ENCODE measurements at regions not wholly inside any gene's neighbourhood (a gene's known extent, or its start where the extent isn't known, plus 50 kb on each side); places are given as distances from the start of the nearest gene placed in this dataset.
"Not testable (repeated sequence)": the region's sequence is repeated elsewhere in the genome, so short reads cannot be mapped to it uniquely, and the experiment has no call there.

DNA sequence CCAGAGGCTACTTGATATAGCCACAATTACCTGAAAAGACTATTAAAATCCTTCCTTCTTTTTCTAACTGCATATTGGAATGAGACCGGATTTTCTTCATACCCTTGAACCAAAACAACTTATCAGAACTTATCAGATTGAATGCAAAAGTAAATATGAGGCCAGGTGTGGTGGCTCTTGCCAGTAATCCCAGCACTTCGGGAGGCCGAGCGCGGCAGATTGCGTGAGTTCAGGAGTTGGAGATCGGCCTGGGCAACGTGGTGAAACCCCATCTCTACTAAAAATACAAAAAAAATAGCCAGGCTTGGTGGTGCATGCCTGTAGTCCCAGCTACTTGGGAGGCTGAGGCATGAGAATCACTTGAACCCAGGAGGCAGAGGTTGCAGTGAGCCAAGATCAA lies 72.8 kb upstream of the TOP1 start:
- intact Hi-C loops (cut with micrococcal nuclease), result not testable (repeated sequence)

DNA sequence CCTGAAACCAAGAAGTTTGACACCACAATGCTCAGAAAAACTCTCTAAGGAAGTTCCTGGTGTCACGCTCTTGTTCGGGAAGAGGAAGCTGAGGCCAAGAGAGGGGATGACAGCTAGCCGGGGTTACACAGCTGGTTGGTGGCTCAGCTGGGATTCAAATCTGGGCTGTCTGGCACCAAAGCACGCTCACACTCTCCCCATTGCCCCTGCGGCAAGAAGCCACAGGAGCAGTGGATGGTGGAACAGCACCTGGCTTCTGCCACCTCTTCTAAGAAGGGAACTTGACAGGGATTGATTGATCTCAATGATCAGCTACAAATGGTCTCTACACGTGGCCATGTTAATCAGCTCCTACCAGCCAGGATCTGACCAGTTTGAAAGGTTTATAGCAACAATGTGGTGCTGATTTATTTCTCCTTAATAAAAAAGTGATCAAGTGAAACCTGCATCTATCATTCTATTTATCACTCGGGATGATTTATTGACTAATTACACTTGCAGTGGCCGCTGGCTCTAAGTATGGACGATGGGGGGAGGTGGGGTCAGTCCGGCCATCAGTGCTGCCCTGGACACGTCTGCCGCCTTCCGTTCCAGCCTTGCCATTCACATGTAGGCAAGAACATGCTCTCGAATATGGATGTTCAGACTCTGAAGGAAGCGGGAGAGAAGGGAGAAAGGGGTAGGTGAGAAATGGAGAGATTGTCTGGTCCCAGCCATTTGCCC lies 71.9 kb upstream of the TOP1 start:
- intact Hi-C loops (cut with micrococcal nuclease), result no loop called here

DNA sequence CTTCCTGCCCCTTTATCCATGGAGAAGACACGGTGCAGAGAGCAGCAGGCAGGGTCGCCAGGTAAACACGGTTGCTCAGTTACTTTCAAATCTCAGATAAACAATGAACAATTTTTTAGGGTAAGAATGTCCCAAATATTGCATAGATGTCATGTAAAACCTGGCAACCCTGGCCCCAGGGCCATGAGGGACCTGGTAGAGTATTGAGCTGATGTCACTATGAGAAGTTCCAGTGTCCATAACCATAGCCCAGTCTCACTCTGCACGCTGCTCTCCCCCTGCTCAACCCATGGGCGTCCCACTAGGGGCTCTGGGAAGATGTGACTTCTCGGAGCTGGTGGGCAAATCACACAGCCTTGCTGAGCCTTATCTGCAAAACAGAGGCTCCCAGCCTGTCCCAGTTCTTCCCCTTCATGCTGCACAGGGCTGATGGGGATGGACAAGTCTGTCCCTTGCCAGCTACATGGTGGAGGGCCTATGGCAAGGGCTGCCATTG lies 71.3 kb upstream of the TOP1 start:
- intact Hi-C loops (cut with micrococcal nuclease), result no loop called here

DNA sequence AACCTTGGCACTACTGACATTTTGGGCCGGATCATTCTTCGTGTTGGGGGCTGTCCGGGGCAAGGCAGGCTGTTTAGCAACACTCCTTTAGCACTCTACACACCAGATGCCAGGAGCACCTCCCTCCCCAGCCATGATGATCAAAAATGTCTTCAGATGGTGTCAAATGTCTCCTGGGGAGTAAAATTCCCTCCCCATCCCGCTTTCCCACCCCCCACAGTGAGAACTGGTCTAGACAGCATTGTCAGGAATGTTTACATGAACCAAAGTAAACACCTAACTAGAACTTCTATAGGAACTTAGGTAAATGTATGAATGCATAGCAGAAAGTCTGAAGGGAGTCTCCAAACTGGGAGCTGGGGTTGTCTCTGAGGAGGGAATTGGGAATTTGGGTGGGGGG lies 70.0 kb upstream of the TOP1 start:
- intact Hi-C loops (cut with micrococcal nuclease), result no loop called here

DNA sequence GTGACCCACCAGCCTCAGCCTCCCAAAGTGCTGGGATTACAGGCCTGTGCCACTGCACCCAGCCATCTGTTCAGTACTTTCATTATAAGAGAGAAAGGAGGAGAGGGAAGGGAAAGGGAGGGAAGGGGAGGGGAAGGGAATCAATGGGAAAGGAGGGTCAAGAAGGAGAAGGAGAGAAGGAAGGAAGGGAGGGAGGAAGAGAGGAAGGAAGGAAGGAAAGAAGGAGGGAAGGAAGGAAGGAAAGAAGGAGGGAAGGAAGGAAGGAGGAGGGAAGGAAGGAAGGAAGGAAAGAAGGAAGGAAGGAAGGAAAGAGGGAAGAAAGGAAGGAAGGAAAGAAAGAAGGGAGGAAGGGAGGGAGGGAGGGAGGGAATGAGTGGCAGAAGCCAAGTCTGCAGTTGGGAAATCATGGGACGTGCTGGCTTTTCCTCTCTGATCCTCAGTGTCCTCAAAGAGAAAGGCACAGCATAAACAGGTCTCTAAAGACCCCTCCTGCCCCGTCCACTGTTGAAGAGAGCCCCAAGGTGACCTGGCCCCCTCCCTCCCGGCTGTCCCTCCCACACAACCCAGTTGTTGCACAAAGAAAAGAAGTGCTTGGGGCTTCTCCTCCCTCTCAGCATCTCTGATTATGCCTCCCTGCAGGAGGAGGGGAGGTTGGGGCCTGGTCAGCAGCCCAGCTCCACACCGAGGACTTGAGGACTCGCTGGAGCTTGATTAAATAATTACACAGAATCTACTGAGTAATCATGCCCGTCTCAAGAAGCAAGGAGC lies 69.1 kb upstream of the TOP1 start:
- intact Hi-C loops (cut with micrococcal nuclease), result loop anchor here (5.0 kb wide), 1 partner anchor 1222 kb away; no protein-coding TSS in a partner anchor

DNA sequence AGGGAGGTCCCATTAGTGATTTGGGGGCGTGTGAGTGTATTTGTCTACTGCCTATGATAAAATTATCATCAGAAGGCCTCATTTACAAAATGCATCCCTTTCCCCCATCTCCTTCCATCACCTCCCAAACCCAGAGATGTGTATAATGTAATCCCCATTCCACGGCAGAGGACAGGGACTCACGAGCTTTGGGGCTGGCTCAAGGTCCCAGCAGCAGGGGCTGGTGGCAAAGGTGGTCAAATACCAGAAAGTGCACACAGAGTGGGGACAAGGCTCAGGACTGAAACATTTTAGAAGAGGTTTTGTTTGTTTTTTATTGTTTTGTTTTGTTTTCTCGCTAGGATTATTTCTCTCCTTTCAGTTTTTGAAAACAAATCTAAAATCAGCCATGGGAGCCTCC lies 68.5 kb upstream of the TOP1 start:
- intact Hi-C loops (cut with micrococcal nuclease), result loop anchor here (5.0 kb wide), 1 partner anchor 1223 kb away; no protein-coding TSS in a partner anchor

DNA sequence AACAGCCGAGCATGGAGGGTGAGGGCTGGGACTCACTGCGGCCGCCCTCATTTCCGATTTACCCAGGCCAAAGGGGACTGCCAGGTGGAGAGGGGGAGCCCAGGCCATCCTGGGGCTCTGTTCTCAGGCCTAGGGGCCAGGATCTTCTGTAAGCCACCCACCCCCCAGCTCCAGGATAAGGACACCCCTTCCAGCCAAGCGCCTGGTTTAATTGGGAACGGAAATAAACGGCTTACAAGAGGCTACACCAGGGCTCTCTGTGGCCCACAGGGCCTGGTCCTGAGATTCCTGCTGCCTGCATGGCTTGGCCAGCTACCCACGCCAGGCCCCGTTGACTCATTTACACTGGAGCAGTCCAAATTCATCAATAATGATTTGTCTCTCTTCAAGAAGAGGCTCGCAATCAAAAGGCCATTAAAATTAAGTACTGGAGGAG lies 68.1 kb upstream of the TOP1 start:
- intact Hi-C loops (cut with micrococcal nuclease), result loop anchor here (5.0 kb wide), 1 partner anchor 1223 kb away; no protein-coding TSS in a partner anchor

DNA sequence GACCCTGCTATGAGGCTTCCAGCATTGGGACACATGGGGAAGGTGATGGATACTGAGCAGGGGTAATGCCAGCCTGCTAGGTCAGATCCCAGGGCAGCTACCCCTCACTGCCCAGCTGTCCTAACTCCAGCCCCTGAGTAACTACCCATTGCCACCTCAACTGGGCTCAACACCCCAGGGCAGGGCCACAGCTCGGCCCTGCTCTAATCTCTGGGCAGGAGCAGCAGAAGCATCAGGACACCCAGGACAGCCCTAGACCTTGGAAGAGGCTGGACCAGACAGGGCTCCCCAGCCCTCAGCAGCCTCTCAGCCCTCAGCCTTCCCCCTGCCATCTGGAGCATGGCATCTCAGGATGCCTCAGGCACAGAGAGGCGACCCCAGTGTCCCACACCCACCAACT lies 67.4 kb upstream of the TOP1 start:
- intact Hi-C loops (cut with micrococcal nuclease), result loop anchor here (5.0 kb wide), 1 partner anchor 1224 kb away; no protein-coding TSS in a partner anchor

DNA sequence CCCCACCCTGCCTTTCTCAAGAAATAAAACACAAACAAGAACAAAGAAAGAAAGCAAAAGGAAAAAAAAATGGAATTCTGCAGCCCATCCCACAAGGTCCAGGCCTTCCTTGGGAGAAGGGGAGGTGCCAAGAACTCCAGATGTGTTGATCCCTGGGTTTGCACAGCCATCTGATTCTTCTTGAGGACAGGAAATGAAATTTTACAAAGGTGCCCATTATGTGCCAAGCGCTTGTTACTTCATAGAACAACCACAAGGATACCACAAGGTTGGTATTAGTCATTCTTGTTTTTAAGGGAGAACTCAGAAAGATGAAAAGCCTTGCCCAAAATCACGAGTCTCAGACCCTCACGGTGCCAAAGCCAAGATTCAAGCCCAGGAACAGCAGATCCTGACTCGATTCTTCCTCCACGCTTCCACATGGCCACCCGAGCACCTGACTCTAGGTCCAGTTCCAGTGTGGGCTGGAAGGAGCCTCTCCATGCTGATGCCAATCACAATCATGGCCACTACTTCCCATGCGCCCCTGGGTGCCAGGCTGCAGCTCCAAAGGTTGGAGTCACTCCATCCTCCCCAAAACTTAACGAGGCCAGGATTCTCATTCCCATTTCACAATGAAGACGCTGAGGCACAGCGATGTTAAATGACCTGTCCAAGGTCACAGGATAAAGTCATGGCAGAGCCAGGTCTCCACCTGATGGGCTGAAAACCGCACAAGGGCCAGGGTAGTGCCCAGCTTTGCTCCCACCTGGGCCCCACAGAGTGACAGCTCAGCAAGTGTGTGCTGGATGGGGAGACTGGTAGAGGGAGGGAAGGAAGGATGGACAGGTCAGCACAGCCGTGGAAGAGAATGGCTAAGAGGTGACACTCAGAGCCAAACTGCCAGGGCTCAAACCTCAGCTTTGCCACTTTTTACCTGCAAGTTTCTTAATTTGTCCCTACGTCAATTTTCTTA lies 66.7 kb upstream of the TOP1 start:
- intact Hi-C loops (cut with micrococcal nuclease), result loop anchor here (2.0 to 5.0 kb wide), 3 partner anchors 1225 to 1849 kb away; no protein-coding TSS in a partner anchor

DNA sequence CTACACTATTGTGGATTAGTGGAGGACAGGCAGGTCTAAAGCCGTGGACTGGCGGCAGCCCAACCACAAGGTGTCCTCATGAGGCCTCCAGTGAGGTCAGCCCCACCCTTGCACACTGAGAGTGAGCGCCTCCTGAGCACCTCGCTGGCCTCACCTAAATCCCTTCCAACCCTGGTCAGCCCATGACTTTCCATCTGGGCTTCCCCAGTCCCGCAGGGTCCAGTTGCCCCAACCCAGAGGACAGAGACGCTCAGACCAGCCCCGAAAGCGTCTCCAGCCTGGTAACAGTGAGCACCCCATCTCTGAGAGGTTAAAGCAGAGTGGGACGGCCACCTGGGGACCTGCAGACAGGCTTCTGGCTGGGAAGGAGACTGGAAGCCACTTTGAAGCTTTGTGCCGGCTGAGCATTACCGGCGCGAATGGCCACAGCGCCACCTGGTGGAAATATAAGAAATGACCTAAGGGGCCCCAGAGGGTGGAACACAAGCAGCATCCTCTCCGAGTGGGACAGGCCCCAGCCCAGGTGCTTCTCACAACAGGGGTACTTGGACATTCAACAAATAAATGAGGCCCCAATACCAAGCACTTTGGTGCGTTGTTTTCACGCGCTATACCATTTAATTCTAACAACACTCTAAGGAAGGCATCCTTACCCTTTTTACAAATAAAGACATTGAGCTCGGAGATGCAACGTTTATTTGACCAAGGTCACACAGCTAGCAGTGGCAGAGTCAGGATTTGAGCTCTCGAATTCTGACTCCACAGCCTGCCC lies 65.7 kb upstream of the TOP1 start:
- intact Hi-C loops (cut with micrococcal nuclease), result loop anchor here (1.0 to 5.0 kb wide), 6 partner anchors 166 to 1850 kb away; no protein-coding TSS in a partner anchor

DNA sequence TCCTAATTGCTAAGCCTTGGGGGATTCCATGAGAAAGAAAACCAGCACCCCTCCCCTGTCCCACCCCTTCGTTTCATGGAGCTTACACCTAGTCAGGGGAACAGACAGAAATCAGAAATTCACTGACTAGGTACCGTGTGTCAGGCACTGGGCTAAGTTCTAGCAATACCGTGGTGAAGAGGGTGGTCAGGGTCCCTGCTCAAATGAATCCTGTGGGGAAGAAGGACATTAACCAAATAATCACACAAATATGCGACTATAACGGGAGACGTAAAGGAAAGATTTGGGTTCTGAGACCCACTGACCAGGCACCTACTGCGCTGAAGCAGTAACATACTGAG lies 65.1 kb upstream of the TOP1 start:
- intact Hi-C loops (cut with micrococcal nuclease), result loop anchor here (1.0 to 5.0 kb wide), 6 partner anchors 166 to 1851 kb away; no protein-coding TSS in a partner anchor

DNA sequence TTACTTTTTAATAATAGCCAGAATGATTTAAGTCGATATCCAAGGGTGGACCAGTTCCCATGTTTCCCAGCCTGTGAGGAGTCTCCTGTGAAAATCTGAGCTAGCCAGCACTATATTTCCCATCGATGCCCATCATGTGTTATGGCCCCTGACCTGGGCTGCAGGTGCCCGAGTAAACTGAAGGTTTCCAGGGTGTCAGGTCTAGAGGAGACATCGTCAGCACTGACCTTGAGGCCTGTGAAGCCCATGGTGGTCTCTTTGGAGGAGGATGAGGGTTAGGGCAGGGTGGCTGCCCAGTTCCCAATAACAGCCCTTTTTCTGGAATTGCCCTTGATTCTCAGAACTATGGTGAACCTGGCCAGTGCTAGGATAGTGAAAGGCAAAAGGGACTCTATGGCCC lies 63.0 kb upstream of the TOP1 start:
- intact Hi-C loops (cut with micrococcal nuclease), result no loop called here

DNA sequence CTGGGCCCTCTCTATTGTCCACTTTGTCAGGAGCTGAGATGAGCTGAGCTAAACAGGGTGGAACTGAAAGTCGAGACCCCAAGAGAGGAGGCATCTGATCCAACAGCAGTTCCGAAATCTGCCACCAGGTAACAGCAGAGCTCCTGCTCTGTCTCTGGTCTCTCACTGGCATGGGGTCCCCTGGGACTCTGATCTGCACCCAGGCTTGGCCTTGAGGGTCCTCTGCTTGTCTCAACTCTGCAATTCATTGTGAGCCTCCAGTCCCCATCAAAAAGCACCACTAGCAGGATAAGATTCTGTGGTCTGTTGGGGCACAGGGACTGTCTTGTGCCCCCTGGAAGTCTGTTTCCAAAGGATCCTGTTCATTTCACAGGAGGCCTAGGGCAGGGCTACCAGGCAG lies 62.5 kb upstream of the TOP1 start:
- intact Hi-C loops (cut with micrococcal nuclease), result no loop called here

DNA sequence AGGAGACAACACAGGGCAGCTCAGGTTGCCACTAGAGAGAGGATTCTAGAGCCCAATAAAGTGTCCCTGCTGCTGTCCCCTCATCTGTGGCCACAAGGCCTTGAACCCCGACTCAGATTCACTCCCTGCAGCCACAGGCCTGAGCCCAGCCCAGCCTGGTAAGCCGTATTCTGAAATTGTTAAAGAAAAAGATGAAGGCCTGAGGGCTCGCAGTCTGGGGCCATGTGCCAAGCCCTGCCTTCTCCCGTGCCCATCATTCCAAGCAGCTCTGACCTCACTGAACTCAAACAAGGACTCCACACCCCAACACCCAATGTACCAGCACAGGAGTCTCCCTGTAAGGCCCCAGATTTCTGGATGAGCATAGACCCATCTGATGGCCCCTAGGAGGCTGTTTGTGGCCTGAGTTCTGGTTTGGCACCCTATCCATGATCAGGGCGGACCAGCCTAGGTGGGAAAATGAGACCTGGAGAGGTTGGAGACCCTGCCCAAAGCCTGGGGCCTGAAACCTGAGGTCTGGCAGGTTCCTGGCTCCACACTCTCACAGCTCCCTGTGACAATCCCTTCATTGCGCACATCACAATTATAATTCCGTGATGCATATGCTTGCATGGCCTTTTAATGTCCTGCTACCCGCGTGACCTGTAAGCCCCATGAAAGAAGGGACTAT lies 62.0 kb upstream of the TOP1 start:
- intact Hi-C loops (cut with micrococcal nuclease), result no loop called here

DNA sequence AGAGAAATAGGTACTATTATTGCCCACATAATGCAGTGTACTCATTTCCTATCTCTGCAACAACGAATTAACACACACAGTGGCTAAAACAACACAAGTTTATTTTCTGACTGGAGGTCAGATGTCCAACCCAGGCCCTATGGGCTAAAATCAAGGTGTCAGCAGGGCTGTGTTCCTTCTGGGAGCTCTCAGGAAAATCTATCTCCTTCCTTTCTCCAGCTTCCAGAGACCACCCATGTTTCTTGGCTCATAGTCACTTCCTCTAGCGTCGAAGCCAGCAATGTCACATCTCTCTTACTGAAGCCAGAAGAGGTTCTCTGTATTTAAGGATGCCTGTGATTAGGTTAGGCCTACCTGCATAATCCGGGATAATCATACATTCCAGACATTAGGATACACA lies 60.9 kb upstream of the TOP1 start:
- intact Hi-C loops (cut with micrococcal nuclease), result loop anchor here (1.0 to 2.0 kb wide), 8 partner anchors 23 to 373 kb away; partner anchors contain the start of genes LPIN3 and TOP1

DNA sequence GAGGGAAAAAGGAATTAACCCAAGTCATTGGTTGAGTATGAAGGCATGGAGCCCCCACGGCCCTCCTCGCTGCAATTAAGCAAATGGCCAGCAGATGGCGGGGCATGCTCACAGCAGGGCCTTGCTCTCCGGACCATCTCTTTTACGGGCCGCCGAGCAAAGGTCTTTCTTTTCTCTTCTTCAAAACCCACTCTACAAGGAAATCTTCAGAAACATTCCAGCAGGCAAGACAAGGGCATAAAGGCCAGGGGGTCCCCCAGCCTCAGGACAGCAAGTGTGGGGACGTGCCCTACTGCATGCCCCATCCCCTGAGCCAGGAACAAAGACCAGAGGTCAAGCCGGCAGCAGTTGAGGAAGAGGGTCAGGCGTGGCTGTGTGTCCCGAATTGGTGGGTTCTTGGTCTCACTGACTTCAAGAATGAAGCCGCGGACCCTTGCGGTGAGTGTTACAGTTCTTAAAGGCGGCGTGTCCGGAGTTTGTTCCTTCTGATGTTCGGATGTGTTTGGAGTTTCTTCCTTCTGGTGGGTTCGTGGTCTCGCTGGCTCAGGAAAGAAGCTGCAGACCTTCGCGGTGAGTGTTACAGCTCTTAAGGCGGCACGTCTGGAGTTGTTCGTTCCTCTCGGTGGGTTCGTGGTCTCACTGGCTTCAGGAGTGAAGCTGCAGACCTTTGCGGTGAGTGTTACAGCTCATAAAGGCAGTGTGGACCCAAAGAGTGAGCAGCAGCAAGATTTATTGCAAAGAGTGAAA lies 59.6 kb upstream of the TOP1 start:
- intact Hi-C loops (cut with micrococcal nuclease), result loop anchor here (1.0 to 2.0 kb wide), 8 partner anchors 21 to 371 kb away; partner anchors contain the start of genes LPIN3 and TOP1

DNA sequence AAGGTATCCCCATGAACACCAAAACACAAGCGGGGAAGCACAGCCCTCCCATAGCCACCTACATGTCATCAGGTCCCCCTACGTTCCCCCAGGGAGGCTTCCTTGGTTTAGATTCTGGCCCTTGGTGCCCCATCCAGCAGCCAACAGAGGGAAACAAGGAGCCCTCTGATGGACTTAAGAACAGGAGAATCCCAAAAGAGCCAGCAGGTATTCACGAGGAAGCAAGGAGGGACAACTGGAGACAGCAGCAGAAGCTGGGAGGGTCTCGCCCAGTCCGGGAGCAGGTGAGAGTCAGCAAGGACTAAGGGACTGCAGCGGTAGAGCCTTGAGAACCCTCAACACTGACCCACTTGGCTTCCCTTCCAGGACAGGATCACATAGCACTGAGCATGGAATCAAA lies 58.4 kb upstream of the TOP1 start:
- intact Hi-C loops (cut with micrococcal nuclease), result no loop called here

DNA sequence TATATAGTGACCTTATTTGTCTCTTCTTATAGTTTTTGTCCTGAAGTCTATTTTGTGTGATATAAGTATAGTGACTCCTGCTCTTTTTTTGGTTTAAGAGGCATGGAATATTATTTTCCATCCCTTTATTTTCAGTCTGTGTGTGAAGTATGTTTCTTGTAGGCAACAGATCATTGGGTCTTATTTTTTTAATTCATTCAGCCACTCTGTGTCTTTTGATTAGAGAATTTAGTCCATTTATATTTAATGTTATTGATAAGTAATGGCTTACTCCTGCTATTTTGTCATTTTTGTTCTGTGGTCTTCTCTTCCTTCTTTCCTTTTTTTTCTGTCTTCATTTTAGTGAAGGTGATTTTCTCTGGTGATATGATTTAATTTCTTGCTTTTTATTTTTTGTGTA lies 51.4 kb upstream of the TOP1 start:
- intact Hi-C loops (cut with micrococcal nuclease), result no loop called here

DNA sequence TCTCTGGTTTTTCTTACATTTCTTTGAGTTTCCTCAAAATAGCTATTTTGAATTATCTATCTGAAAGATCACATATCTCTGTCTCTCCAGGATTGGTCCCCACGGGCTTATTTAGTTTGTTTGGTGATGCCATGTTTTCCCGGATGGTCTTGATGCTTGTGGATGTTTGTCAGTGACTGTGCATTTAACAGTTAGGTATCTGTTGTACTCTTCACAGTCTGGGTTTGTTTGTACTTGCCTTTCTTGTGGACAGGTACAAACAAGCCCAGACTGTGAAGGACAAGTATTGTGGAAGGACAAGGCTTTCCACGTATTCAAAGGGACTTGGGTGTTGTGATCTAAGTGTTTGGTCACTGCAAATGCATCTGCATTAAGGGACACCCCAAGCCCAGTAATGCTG lies 49.9 kb upstream of the TOP1 start:
- intact Hi-C loops (cut with micrococcal nuclease), result no loop called here

All from T-helper 1 cell treated with Interleukin-12 subunit alpha and Interleukin-12 subunit beta and Interleukin-4 antibody, amounts not matched to agents 30 ng/mL and 1 ng/mL, for 36 hours (primary cell).